H9 (cell line): ENCODE measurements at regions not wholly inside any gene's neighbourhood (a gene's known extent, or its start where the extent isn't known, plus 50 kb on each side); places are given as distances from the start of the nearest gene placed in this dataset.

ENCODE experiments used
- DNase-seq: peaks from one replicate; pipeline ENCODE4 v3.0.0-alpha.2; 2017
- H2AFZ ChIP-seq: one replicate; pipeline ENCODE4 v1.6.1; 2013; ENCODE audit warnings: mild to moderate bottlenecking, low read length, control low read depth, moderate library complexity
- H2AK5ac ChIP-seq: 2 replicates; pipeline ENCODE4 v1.6.1; 2013; ENCODE audit warnings: low read length, control low read depth, mixed read lengths; ENCODE audit not compliant: insufficient read length
- H2BK120ac ChIP-seq: one replicate; pipeline ENCODE4 v1.6.1; 2013; ENCODE audit warnings: low read depth, mild to moderate bottlenecking, low read length, control low read depth, inconsistent platforms; ENCODE audit not compliant: poor library complexity, severe bottlenecking
- H2BK12ac ChIP-seq: 2 replicates; pipeline ENCODE4 v1.6.1; 2013; ENCODE audit warnings: low read length, control low read depth, mixed read lengths, low read depth; ENCODE audit not compliant: insufficient read length
- H2BK15ac ChIP-seq: 2 replicates; pipeline ENCODE4 v1.6.1; 2013; ENCODE audit warnings: low read depth, low read length, control low read depth
- H2BK20ac ChIP-seq: one replicate; pipeline ENCODE4 v1.6.1; 2013; ENCODE audit warnings: low read depth, mild to moderate bottlenecking, low read length, control low read depth, inconsistent platforms; ENCODE audit not compliant: poor library complexity, severe bottlenecking
- H2BK5ac ChIP-seq: 2 replicates; pipeline ENCODE4 v1.6.1; 2013; ENCODE audit warnings: low read length, control low read depth, mixed read lengths; ENCODE audit not compliant: insufficient read length
- H3K14ac ChIP-seq: 2 replicates; pipeline ENCODE4 v1.6.1; 2013; ENCODE audit warnings: low read length, control low read depth; ENCODE audit not compliant: insufficient read depth
- H3K18ac ChIP-seq: 2 replicates; pipeline ENCODE4 v1.6.1; 2013; ENCODE audit warnings: low read depth, mild to moderate bottlenecking, mixed read lengths, low read length, control low read depth; ENCODE audit not compliant: insufficient read length
- H3K23ac ChIP-seq: 2 replicates; pipeline ENCODE4 v1.6.1; 2013; ENCODE audit warnings: low read length, control low read depth, mixed read lengths, low read depth; ENCODE audit not compliant: insufficient read length
- H3K23me2 ChIP-seq: 2 replicates; pipeline ENCODE4 v1.6.1; 2013; ENCODE audit warnings: low read depth, mild to moderate bottlenecking, mixed read lengths, low read length, control low read depth; ENCODE audit not compliant: insufficient read length, poor library complexity, severe bottlenecking
- H3K27ac ChIP-seq: 2 replicates; pipeline ENCODE4 v1.5.1; 2013; ENCODE audit warnings: low read length, control low read depth, mixed read lengths, low read depth; ENCODE audit not compliant: insufficient read length
- H3K27me3 ChIP-seq: 2 replicates; pipeline ENCODE4 v1.6.1; 2013; ENCODE audit warnings: low read length, control low read depth, inconsistent platforms; ENCODE audit not compliant: insufficient read depth
- H3K4ac ChIP-seq: 2 replicates; pipeline ENCODE4 v1.6.1; 2013; ENCODE audit warnings: low read depth, mild to moderate bottlenecking, control low read depth, inconsistent platforms, low read length, moderate library complexity
- H3K4me1 ChIP-seq: 2 replicates; pipeline ENCODE4 v1.6.1; 2013; ENCODE audit warnings: low read length, control low read depth, inconsistent platforms; ENCODE audit not compliant: insufficient read depth
- H3K4me2 ChIP-seq: 2 replicates; pipeline ENCODE4 v1.6.1; 2013; ENCODE audit warnings: low read length, control low read depth, mixed read lengths; ENCODE audit not compliant: insufficient read length, insufficient read depth
- H3K56ac ChIP-seq: 2 replicates; pipeline ENCODE4 v1.6.1; 2013; ENCODE audit warnings: low read depth, mild to moderate bottlenecking, mixed read lengths, low read length, control low read depth; ENCODE audit not compliant: insufficient read length
- H3K79me1 ChIP-seq: 2 replicates; pipeline ENCODE4 v1.6.1; 2013; ENCODE audit warnings: low read depth, mild to moderate bottlenecking, moderate library complexity, low read length, control low read depth, inconsistent platforms; ENCODE audit not compliant: insufficient read depth, poor library complexity, severe bottlenecking
- H3K79me2 ChIP-seq: 2 replicates; pipeline ENCODE4 v1.6.1; 2013; ENCODE audit warnings: low read length, control low read depth, inconsistent platforms; ENCODE audit not compliant: insufficient read depth
- H3K9ac ChIP-seq: 2 replicates; pipeline ENCODE4 v1.6.1; 2013; ENCODE audit warnings: low read length, control low read depth, mixed read lengths; ENCODE audit not compliant: insufficient read length; ENCODE audit errors: extremely low read depth
- H3K9me3 ChIP-seq: one replicate; pipeline ENCODE4 v1.6.1; 2013; ENCODE audit warnings: low read depth, low read length, inconsistent platforms; ENCODE audit not compliant: control insufficient read depth
- H3T11ph ChIP-seq: one replicate; pipeline ENCODE4 v1.6.1; 2013; ENCODE audit warnings: mild to moderate bottlenecking, low read length, control low read depth, inconsistent platforms
- H4K20me1 ChIP-seq: one replicate; pipeline ENCODE4 v1.6.1; 2013; ENCODE audit not compliant: control insufficient read depth, insufficient read length, insufficient read depth
- H4K5ac ChIP-seq: 2 replicates; pipeline ENCODE4 v1.6.1; 2013; ENCODE audit warnings: low read depth, mild to moderate bottlenecking, mixed read lengths, low read length, control low read depth; ENCODE audit not compliant: insufficient read length
- H4K8ac ChIP-seq: replicated peaks from 2 replicates; pipeline ENCODE4 v1.6.1; 2013; ENCODE audit warnings: low read length, control low read depth, mixed read lengths, low read depth; ENCODE audit not compliant: insufficient read length
- H4K91ac ChIP-seq: 2 replicates; pipeline ENCODE4 v1.6.1; 2013; ENCODE audit warnings: low read depth, mild to moderate bottlenecking, moderate library complexity, mixed read lengths, low read length, control low read depth; ENCODE audit not compliant: insufficient read length
- H3K27ac Mint-ChIP-seq, 3 experiments: 2 replicates in 2 of 3; 3 replicates in 1 of 3; pipeline ENCODE4 v1.8.0; 2020 to 2021; ENCODE audit warnings: mixed read lengths in 3 of 3, mild to moderate bottlenecking in 1 of 3, moderate library complexity in 1 of 3
- H3K27me3 Mint-ChIP-seq: 2 replicates; pipeline ENCODE4 v1.8.0; 2021; ENCODE audit warnings: low read depth, mild to moderate bottlenecking, moderate library complexity, mixed read lengths
- H3K36me3 Mint-ChIP-seq, 3 experiments: 2 replicates in 2 of 3; 3 replicates in 1 of 3; pipeline ENCODE4 v1.8.0; 2020 to 2021; ENCODE audit warnings: low read depth in 3 of 3, mixed read lengths in 3 of 3; ENCODE audit not compliant: insufficient read depth in 1 of 3
- H3K4me1 Mint-ChIP-seq, 2 experiments: 2 replicates each; pipeline ENCODE4 v1.8.0; 2020; ENCODE audit warnings: mixed read lengths in 2 of 2
- H3K4me3 Mint-ChIP-seq, 2 experiments: 2 replicates in 1 of 2; 3 replicates in 1 of 2; pipeline ENCODE4 v1.8.0; 2020 to 2021; ENCODE audit warnings: mild to moderate bottlenecking in 2 of 2, mixed read lengths in 2 of 2, moderate library complexity in 1 of 2
- H3K9me3 Mint-ChIP-seq, 2 experiments: 2 replicates in 1 of 2; 3 replicates in 1 of 2; pipeline ENCODE4 v1.8.0; 2020; ENCODE audit warnings: mild to moderate bottlenecking in 2 of 2, mixed read lengths in 2 of 2, moderate library complexity in 1 of 2
- CTCF ChIP-seq: fragments of 200-600 bp; sonication (generic); conservative IDR thresholded peaks from 3 replicates; pipeline ENCODE4 v1.8.0; 2021; ENCODE audit warnings: antibody characterized with exemption, mild to moderate bottlenecking
- WGBS: extraction: QIAGEN DNeasy Blood & Tissue Kit; methylation state at CpG from one replicate; pipeline ENCODE4 v1.1.7; 2013; ENCODE audit warnings: missing lambda C conversion rate, low lambda C conversion rate, mixed read lengths; ENCODE audit not compliant: insufficient read length; ENCODE audit errors: extremely low coverage; 5-methylcytosine and 5-hydroxymethylcytosine counted together

GRCh38 chr12:67925077-67925476 lies 64.2 kb upstream of the IFNG-AS1 start:
- Histone ChIP-seq H2AFZ (no peak overlapping the region), H4K20me1 (no peaks in the 10 kb centered on the region), H3K27me3 (no peaks in the 10 kb centered on the region), H3K4me1 (peaks cover 7% of the 10 kb centered on the region; the same call in 1 of the 2 replicates), H3T11ph (no peak overlapping the region), H3K18ac (no peak overlapping the region), H3K27ac (no peak overlapping the region), H3K79me1 (no peaks in the 10 kb centered on the region), H2BK5ac (no peak overlapping the region), H3K9ac (no peak overlapping the region), H3K14ac (no peak overlapping the region), H2BK15ac (no peak overlapping the region), H3K4me2 (no peak overlapping the region), H3K4ac (no peak overlapping the region), H2BK12ac (no peak overlapping the region), H3K56ac (no peak overlapping the region), H3K9me3 (no peaks in the 10 kb centered on the region), H4K5ac (no peak overlapping the region), H2BK120ac (no peak overlapping the region), H2AK5ac (no peak overlapping the region), H3K79me2 (no peaks in the 10 kb centered on the region), H4K8ac (no peak overlapping the region), H4K91ac (no peak overlapping the region), H3K23ac (no peak overlapping the region), H2BK20ac (no peak overlapping the region), H3K23me2 (no peaks in the 10 kb centered on the region)
- H3K9me3 Mint-ChIP-seq, result no peaks in the 10 kb centered on the region; a peak in 1 of 5 replicates
- no peak for DNase-seq
- no peak for TF ChIP-seq CTCF
- H3K27me3 Mint-ChIP-seq, result no peaks in the 10 kb centered on the region; the same call in 1 of the 2 replicates
- no CpG with 5 or more reads among the region's 2 CpGs for WGBS
- H3K4me3 Mint-ChIP-seq, result no peak overlapping the region
- H3K27ac Mint-ChIP-seq, result no peak overlapping the region
- H3K36me3 Mint-ChIP-seq, result no peaks in the 10 kb centered on the region
- H3K4me1 Mint-ChIP-seq, result peaks cover 30 to 31% of the 10 kb centered on the region in 2 experiments
